GM20000 (cell line): ENCODE measurements at regions not wholly inside any gene's neighbourhood (a gene's known extent, or its start where the extent isn't known, plus 50 kb on each side); places are given as distances from the start of the nearest gene placed in this dataset.

ENCODE experiments used
- DNase-seq: peaks from one replicate; pipeline ENCODE4 v3.0.0; 2012; ENCODE audit warnings: low spot score
- CTCF ChIP-seq: IDR thresholded peaks from 2 replicates; pipeline ENCODE4 v1.5.1; 2012; ENCODE audit warnings: mild to moderate bottlenecking, control low read depth; ENCODE audit errors: extremely low read depth, missing control alignments

GRCh38 chr14:65872536-65872935 is 460.0 kb downstream of the FUT8 start:
- DNase-seq = no peak
- no peak for TF ChIP-seq CTCF

- no peak for DNase-seq
- TF ChIP-seq CTCF = no peak
Measured at GRCh38 chr14:65877166-65877565, 464.6 kb downstream of the FUT8 start.

- TF ChIP-seq CTCF = no peak
- DNase-seq = no peak
Measured at GRCh38 chr14:65877624-65878023, 465.1 kb downstream of the FUT8 start.

GRCh38 chr14:65878586-65878985 is 466.1 kb downstream of the FUT8 start:
- no peak for TF ChIP-seq CTCF
- DNase-seq = no peak

- no peak for TF ChIP-seq CTCF
- DNase-seq = no peak
Measured at GRCh38 chr14:65879248-65880009, 466.9 kb downstream of the FUT8 start.

GRCh38 chr14:65880507-65880906 is 468.0 kb downstream of the FUT8 start:
- no peak for DNase-seq
- TF ChIP-seq CTCF = no peak

- DNase-seq = no peak
- TF ChIP-seq CTCF = no peak
Measured at GRCh38 chr14:65881642-65882041, 469.1 kb downstream of the FUT8 start.
